ENCODE measurements at regions not wholly inside any gene's neighbourhood (a gene's known extent, or its start where the extent isn't known, plus 50 kb on each side); places are given as distances from the start of the nearest gene placed in this dataset.

- TF ChIP-seq, protein P1, sequence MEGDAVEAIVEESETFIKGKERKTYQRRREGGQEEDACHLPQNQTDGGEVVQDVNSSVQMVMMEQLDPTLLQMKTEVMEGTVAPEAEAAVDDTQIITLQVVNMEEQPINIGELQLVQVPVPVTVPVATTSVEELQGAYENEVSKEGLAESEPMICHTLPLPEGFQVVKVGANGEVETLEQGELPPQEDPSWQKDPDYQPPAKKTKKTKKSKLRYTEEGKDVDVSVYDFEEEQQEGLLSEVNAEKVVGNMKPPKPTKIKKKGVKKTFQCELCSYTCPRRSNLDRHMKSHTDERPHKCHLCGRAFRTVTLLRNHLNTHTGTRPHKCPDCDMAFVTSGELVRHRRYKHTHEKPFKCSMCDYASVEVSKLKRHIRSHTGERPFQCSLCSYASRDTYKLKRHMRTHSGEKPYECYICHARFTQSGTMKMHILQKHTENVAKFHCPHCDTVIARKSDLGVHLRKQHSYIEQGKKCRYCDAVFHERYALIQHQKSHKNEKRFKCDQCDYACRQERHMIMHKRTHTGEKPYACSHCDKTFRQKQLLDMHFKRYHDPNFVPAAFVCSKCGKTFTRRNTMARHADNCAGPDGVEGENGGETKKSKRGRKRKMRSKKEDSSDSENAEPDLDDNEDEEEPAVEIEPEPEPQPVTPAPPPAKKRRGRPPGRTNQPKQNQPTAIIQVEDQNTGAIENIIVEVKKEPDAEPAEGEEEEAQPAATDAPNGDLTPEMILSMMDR (IDR thresholded peaks at IDR 0.05; ENCODE audit: low read depth, low read length): no peak
- no peak for DNase-seq (ENCODE audit: low read depth, low spot score)
- no peak overlapping the region for H3K4me3 ChIP-seq (ENCODE audit: low read depth, low read length)
- in situ Hi-C loops (cut with HindIII; ENCODE audit: low sequenced_read_pairs): no loop called here
These were observed 175.6 kb downstream of the RNF144B start for GRCh38 chr6:18562726-18563125.

DNA sequence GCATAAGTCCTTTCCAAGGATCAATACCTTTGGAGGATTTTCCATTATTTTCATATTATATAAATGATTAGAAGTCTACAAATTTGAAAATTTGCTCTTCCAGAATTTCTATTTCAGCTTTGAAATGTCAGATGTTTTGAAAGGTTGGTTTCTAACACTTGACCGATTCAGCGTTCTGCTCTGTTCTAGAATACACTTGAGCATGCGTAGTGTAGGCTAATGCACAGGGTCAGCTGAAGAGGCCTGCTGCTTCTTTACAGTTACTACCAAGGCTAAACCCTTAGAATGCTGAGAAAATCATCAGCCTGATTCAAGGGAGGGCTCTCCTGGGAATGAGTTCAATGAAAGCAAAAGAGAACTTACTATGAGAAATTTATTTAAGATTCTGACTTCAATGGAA lies 177.6 kb downstream of the RNF144B start:
- in situ Hi-C loops (cut with HindIII; ENCODE audit: low sequenced_read_pairs): no loop called here
- TF ChIP-seq, protein P1 (IDR thresholded peaks at IDR 0.05; ENCODE audit: low read depth, low read length): no peak
- DNase-seq (ENCODE audit: low read depth, low spot score): no peak
- no peak overlapping the region for H3K4me3 ChIP-seq (ENCODE audit: low read depth, low read length)

DNA sequence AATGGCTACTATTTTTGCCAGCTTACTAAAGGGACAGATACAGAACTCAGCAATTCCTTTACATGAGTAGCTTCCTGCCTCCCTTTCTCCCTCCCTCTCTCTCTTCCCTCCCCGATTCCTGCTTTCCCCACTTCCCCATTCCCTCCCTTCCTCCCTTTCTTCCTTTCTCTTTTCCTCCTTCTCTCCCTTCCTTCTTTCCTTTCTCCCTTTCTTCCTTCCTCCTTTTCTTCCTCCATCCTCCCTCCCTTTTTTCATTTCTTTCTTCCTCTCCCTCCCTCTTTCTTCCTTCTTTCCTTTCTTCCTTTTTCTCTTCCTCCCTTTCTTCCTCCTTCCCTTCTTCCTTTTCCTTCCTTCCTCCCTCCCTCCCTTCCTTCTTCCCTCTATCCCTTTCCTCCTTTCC lies 178.1 kb downstream of the RNF144B start:
- in situ Hi-C loops (cut with HindIII; ENCODE audit: low sequenced_read_pairs): no loop called here
- TF ChIP-seq, protein P1 (IDR thresholded peaks at IDR 0.05; ENCODE audit: low read depth, low read length): no peak
- no peak overlapping the region for H3K4me3 ChIP-seq (ENCODE audit: low read depth, low read length)

DNA sequence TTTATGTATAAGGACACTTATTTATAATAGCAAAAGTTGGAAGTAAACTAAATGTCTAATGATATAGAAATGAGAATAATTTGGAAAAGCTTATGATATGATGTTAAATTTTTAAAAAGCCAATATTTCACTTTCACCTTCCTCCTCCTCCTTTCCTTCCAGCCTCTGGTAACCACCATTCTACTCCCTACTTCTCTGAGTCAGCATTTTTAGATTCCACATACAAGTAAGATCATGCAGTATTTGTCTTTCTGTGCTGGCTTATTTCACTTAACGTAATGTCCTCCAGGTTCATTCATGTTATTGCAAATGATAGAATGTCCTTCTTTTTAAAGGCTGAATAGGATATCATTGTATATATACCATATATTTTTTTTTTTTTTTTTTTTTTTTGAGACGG lies 180.2 kb downstream of the RNF144B start:
- no peak overlapping the region for H3K4me3 ChIP-seq (ENCODE audit: low read depth, low read length)
- TF ChIP-seq, protein P1 (IDR thresholded peaks at IDR 0.05; ENCODE audit: low read depth, low read length): no peak
- in situ Hi-C loops (cut with HindIII; ENCODE audit: low sequenced_read_pairs): no loop called here

More for the DNA sequence above, 178.1 kb downstream of the RNF144B start:
- no peak for DNase-seq (ENCODE audit: low read depth, low spot score)

DNA sequence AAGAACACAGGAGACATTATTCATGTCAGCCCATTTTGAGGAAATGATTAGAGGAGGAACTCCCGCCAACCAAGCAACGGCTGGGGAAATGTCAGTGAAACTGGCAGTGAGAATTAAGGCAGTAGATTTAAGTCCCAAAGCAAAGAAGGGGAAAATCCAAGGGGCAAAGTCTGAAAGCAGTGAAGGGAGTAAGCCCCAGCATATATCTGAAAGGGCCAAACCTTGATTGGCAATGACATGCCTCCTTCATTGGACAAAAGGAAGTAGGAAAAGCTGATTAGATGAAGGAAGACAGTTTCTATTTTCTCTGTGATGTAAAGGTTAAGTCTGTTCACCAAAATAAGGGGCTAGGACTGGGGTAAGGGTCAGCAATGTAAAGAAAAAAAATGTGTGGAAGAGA lies 190.3 kb downstream of the RNF144B start:
- H3K4me3 ChIP-seq (ENCODE audit: low read depth, low read length): no peak overlapping the region
- TF ChIP-seq, protein P1 (IDR thresholded peaks at IDR 0.05; ENCODE audit: low read depth, low read length): no peak
- DNase-seq (ENCODE audit: low read depth, low spot score): no peak
- in situ Hi-C loops (cut with HindIII; ENCODE audit: low sequenced_read_pairs): no loop called here

More for the DNA sequence above, 180.2 kb downstream of the RNF144B start:
- no peak for DNase-seq (ENCODE audit: low read depth, low spot score)

GRCh38 chr6:18579166-18579565 lies 192.0 kb downstream of the RNF144B start:
- in situ Hi-C loops (cut with HindIII; ENCODE audit: low sequenced_read_pairs): no loop called here
- no peak for DNase-seq (ENCODE audit: low read depth, low spot score)

More at GRCh38 chr6:18579166-18579565, 192.0 kb downstream of the RNF144B start:
- TF ChIP-seq, protein P1 (IDR thresholded peaks at IDR 0.05; ENCODE audit: low read depth, low read length): no peak
- no peak overlapping the region for H3K4me3 ChIP-seq (ENCODE audit: low read depth, low read length)

Data from astrocyte of the spinal cord (primary cell).